CD14-positive monocyte (primary cell): ENCODE measurements at regions not wholly inside any gene's neighbourhood (a gene's known extent, or its start where the extent isn't known, plus 50 kb on each side); places are given as distances from the start of the nearest gene placed in this dataset.

Source experiments
- DNase-seq, 3 donors: peaks; one replicate each; pipeline ENCODE4 v3.0.0-alpha.2; 2011 to 2022
- H2AFZ ChIP-seq: 2 replicates; pipeline ENCODE4 v1.6.0; 2012; ENCODE audit warnings: mild to moderate bottlenecking, low read depth, low read length, inconsistent platforms; ENCODE audit not compliant: insufficient read depth, poor library complexity, severe bottlenecking
- H3K27ac ChIP-seq, 2 donors: 1 replicate in 1 of 2; 2 replicates in 1 of 2; pipeline ENCODE4 v1.5.1; 2012 to 2013; ENCODE audit warnings: low read length in 2 of 2, control low read depth in 1 of 2, inconsistent platforms in 1 of 2, low read depth in 1 of 2, mild to moderate bottlenecking in 1 of 2
- H3K27me3 ChIP-seq, 2 donors: one replicate each; pipeline versions ENCODE4 v1.6.0 to v1.6.1; 2011 to 2013; ENCODE audit warnings: low read length in 2 of 2; ENCODE audit not compliant: control insufficient read depth in 2 of 2, insufficient read depth in 2 of 2
- H3K36me3 ChIP-seq, 2 donors: replicated peaks in 1 of 2; 1 replicate in 1 of 2; 2 replicates in 1 of 2; pipeline versions ENCODE4 v1.5.1 to v1.6.1; 2012 to 2013; ENCODE audit warnings: low read length in 2 of 2, control low read depth in 1 of 2, inconsistent platforms in 1 of 2, mild to moderate bottlenecking in 1 of 2; ENCODE audit not compliant: insufficient read depth in 2 of 2, control insufficient read depth in 1 of 2
- H3K4me1 ChIP-seq, 2 donors: 1 replicate in 1 of 2; 2 replicates in 1 of 2; pipeline versions ENCODE4 v1.5.1 to v1.6.1; 2012 to 2013; ENCODE audit warnings: low read length in 2 of 2, control low read depth in 1 of 2, inconsistent platforms in 1 of 2, mild to moderate bottlenecking in 1 of 2, moderate library complexity in 1 of 2; ENCODE audit not compliant: insufficient read depth in 2 of 2, control insufficient read depth in 1 of 2
- H3K4me2 ChIP-seq: replicated peaks from 2 replicates; pipeline ENCODE3; 2012; ENCODE audit warnings: low read length, moderate library complexity, mild to moderate bottlenecking; ENCODE audit not compliant: poor library complexity, severe bottlenecking; ENCODE audit errors: extremely low read depth
- H3K4me3 ChIP-seq, 3 experiments: fragments of 200-600 bp in 1 of 3; sonication (generic) in 1 of 3; replicated peaks in 1 of 3; 1 replicate in 2 of 3; 2 replicates in 1 of 3; pipeline ENCODE4 v1.5.1; 2011 to 2013; ENCODE audit warnings: low read length in 3 of 3, mild to moderate bottlenecking in 3 of 3, control low read depth in 2 of 3, low read depth in 2 of 3, inconsistent platforms in 1 of 3, moderate library complexity in 1 of 3
- H3K79me2 ChIP-seq: 2 replicates; pipeline ENCODE4 v1.6.0; 2012; ENCODE audit warnings: mild to moderate bottlenecking, control low read depth, inconsistent platforms, low read length, moderate library complexity; ENCODE audit not compliant: insufficient read depth
- H3K9ac ChIP-seq: 2 replicates; pipeline ENCODE4 v1.6.0; 2017; ENCODE audit warnings: low read length, mild to moderate bottlenecking; ENCODE audit not compliant: insufficient read depth, poor library complexity, severe bottlenecking
- H3K9me3 ChIP-seq, 2 donors: replicated peaks in 1 of 2; 1 replicate in 1 of 2; 2 replicates in 1 of 2; pipeline versions ENCODE4 v1.5.1 to v1.6.1; 2012 to 2013; ENCODE audit warnings: low read length in 2 of 2, control low read depth in 1 of 2; ENCODE audit not compliant: control insufficient read depth in 1 of 2, insufficient read depth in 1 of 2
- H4K20me1 ChIP-seq: 2 replicates; pipeline ENCODE4 v1.6.0; 2012; ENCODE audit warnings: mild to moderate bottlenecking, low read length, control low read depth, moderate library complexity; ENCODE audit not compliant: insufficient read depth
- H3K27ac Mint-ChIP-seq, 7 donors: one replicate each; pipeline ENCODE4 v1.8.0; 2020; ENCODE audit warnings: mild to moderate bottlenecking in 7 of 7, mixed read lengths in 7 of 7, moderate library complexity in 6 of 7, inconsistent platforms in 2 of 7
- H3K27me3 Mint-ChIP-seq, 3 donors: one replicate each; pipeline ENCODE4 v1.8.0; 2021 to 2022; ENCODE audit warnings: low read depth in 3 of 3, mild to moderate bottlenecking in 3 of 3, mixed read lengths in 3 of 3, moderate library complexity in 3 of 3, inconsistent platforms in 1 of 3
- H3K36me3 Mint-ChIP-seq, 2 donors: one replicate each; pipeline ENCODE4 v1.8.0; 2020; ENCODE audit warnings: mixed read lengths in 2 of 2, inconsistent platforms in 1 of 2, mild to moderate bottlenecking in 1 of 2
- H3K4me1 Mint-ChIP-seq: one replicate; pipeline ENCODE4 v1.8.0; 2020; ENCODE audit warnings: mild to moderate bottlenecking, mixed read lengths
- H3K4me3 Mint-ChIP-seq, 2 donors: one replicate each; pipeline ENCODE4 v1.8.0; 2020; ENCODE audit warnings: mild to moderate bottlenecking in 2 of 2, mixed read lengths in 2 of 2, moderate library complexity in 1 of 2
- H3K9me3 Mint-ChIP-seq, 7 donors: one replicate each; pipeline ENCODE4 v1.8.0; 2020 to 2022; ENCODE audit warnings: mixed read lengths in 7 of 7, mild to moderate bottlenecking in 6 of 7, moderate library complexity in 6 of 7, inconsistent platforms in 2 of 7
- CTCF ChIP-seq: fragments of 200-600 bp; IDR thresholded peaks from one replicate; pipeline ENCODE4 v1.8.0; 2022; ENCODE audit warnings: antibody characterized with exemption, mild to moderate bottlenecking
- WGBS: methylation state at CpG from one replicate; pipeline ENCODE4 v1.1.5; 2013; ENCODE audit warnings: missing lambda C conversion rate; ENCODE audit not compliant: insufficient coverage; 5-methylcytosine and 5-hydroxymethylcytosine counted together
- intact Hi-C, 2 donors: fragments of 100-400 bp; cut with micrococcal nuclease; formaldehyde crosslinking; loops; one replicate each; pipeline versions ENCODE4 v1.15.0 to v1.15.1; 2023

GRCh38 chr16:7209598-7209997, 123.0 kb upstream of the RBFOX1 start:
- Histone ChIP-seq H3K27ac (no peak overlapping the region), H3K4me3 (no peak overlapping the region), H3K4me2 (no peak overlapping the region), H2AFZ (no peak overlapping the region), H3K9me3 (no peaks in the 10 kb centered on the region), H3K79me2 (no peaks in the 10 kb centered on the region), H3K36me3 (no peaks in the 10 kb centered on the region), H3K27me3 (no peaks in the 10 kb centered on the region), H4K20me1 (no peaks in the 10 kb centered on the region), H3K9ac (no peak overlapping the region), H3K4me1 (no peaks in the 10 kb centered on the region)
- peak overlapping the region in 1 of 2 donors; percentile 17 for H3K4me3 Mint-ChIP-seq
- intact Hi-C loops = no loop called here
- TF ChIP-seq CTCF = no peak
- 100% methylated on average over 1 of the region's 3 CpGs for WGBS
- H3K9me3 Mint-ChIP-seq = peaks cover 0 to 2% (median 0%) of the 10 kb centered on the region in 7 donors
- H3K36me3 Mint-ChIP-seq = no peaks in the 10 kb centered on the region
- H3K27ac Mint-ChIP-seq = no peak overlapping the region
- no peaks in the 10 kb centered on the region for H3K27me3 Mint-ChIP-seq
- no peak for DNase-seq
- no peaks in the 10 kb centered on the region for H3K4me1 Mint-ChIP-seq

GRCh38 chr16:7206469-7206868, 126.2 kb upstream of the RBFOX1 start:
- Histone ChIP-seq H3K9me3 (no peaks in the 10 kb centered on the region), H3K4me2 (no peak overlapping the region), H3K36me3 (no peaks in the 10 kb centered on the region), H2AFZ (no peak overlapping the region), H3K4me1 (no peaks in the 10 kb centered on the region), H4K20me1 (no peaks in the 10 kb centered on the region), H3K9ac (no peak overlapping the region), H3K79me2 (no peaks in the 10 kb centered on the region), H3K27me3 (no peaks in the 10 kb centered on the region), H3K4me3 (no peak overlapping the region), H3K27ac (no peak overlapping the region)
- Mint-ChIP-seq H3K36me3 (no peaks in the 10 kb centered on the region), H3K9me3 (peaks cover 0 to 3% (median 1%) of the 10 kb centered on the region in 7 donors), H3K27ac (no peak overlapping the region), H3K27me3 (no peaks in the 10 kb centered on the region), H3K4me3 (no peak overlapping the region), H3K4me1 (no peaks in the 10 kb centered on the region)
- no CpG with 5 or more reads among the region's 4 CpGs for WGBS
- no peak for TF ChIP-seq CTCF
- intact Hi-C loops = no loop called here
- DNase-seq = no peak
